ENCODE measurements at regions not wholly inside any gene's neighbourhood (a gene's known extent, or its start where the extent isn't known, plus 50 kb on each side); places are given as distances from the start of the nearest gene placed in this dataset.

- TF ChIP-seq CTCF (IDR thresholded peaks at IDR 0.05): no peak
- no peak for TF ChIP-seq POLR2A (IDR thresholded peaks at IDR 0.05)
Observed at GRCh38 chr21:28207436-28208173, 785.1 kb downstream of the LTN1 start.

Data from uterus (tissue), 2 donors.